ENCODE measurements at regions not wholly inside any gene's neighbourhood (a gene's known extent, or its start where the extent isn't known, plus 50 kb on each side); places are given as distances from the start of the nearest gene placed in this dataset.

DNA sequence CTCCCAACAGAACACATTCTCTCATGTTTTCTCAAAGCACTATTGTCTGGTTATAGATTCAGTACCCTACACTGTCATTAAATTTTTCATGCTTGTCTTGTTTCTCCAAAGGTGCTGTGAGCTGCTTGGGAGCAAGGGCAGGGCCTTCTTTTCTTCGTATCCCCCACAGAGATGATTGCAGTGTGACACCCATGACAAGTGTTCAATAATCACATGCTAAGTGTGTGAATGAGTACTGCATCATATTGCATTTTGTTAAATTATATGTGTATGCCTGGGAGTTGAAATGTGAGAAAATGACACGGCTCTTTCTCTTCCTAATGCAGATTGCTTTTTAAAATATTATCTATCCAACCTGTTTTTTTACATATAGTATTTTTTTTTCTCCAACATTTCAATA, 57.3 kb upstream of the MAGI3 start:
- Histone ChIP-seq H3K4me3 (no peak overlapping the region), H3K27ac (no peak overlapping the region), H3K4me1 (replicated peaks in 1 of 2) (no peaks in the 10 kb centered on the region)
- no peak for ATAC-seq (replicated peaks in 6 of 8)
- in situ Hi-C loops (cut with MboI; ENCODE audit: low pct_unique_long_range_greater_than_20kb in 2 of 9, low sequenced_read_pairs in 9 of 9, unreplicated experiment in 9 of 9), result no loop called here
- 0 to 80% (median 62%) methylated on average over 1 to 2 of the region's 2 CpGs for WGBS, 10 experiments

DNA sequence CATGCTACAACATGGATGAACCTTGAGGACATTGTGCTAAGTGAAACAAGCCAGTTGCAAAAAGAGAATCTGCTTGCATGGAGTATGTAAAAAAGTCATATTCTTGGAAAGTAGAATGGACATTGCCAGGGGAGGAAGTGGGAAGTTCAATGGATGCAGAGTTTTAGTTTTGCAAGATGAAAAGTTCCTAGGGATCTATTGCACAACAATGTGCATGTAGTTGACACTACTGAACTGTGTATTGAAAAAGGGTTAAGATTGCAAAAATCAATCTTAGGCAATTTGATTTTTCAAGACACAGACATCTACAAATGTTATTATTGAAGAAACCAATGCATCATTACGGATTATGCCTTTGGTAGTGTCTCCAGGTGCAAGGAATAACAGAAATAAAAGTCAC, 50.3 kb upstream of the MAGI3 start:
- Histone ChIP-seq H3K4me1 (replicated peaks in 1 of 2) (no peaks in the 10 kb centered on the region), H3K4me3 (no peak overlapping the region), H3K27ac (no peak overlapping the region)
- 8 to 76% (median 63%) methylated on average over 1 of the region's 1 CpG; no CpG with 5 or more reads in 3 of the 10 experiments for WGBS, 10 experiments
- no peak for ATAC-seq (replicated peaks in 6 of 8)
- in situ Hi-C loops (cut with MboI; ENCODE audit: low pct_unique_long_range_greater_than_20kb in 2 of 9, low sequenced_read_pairs in 9 of 9, unreplicated experiment in 9 of 9), result no loop called here
